Esophagus squamous epithelium (tissue), 5 donors: ENCODE measurements at regions not wholly inside any gene's neighbourhood (a gene's known extent, or its start where the extent isn't known, plus 50 kb on each side); places are given as distances from the start of the nearest gene placed in this dataset.

ENCODE experiments used
- DNase-seq: peaks from one replicate; lab custom pipeline; 2025; lab: John Stamatoyannopoulos, UW
- H3K27ac ChIP-seq, 4 donors: fragments of 200-600 bp; sonication (generic); one replicate each; pipeline ENCODE4 v1.5.1; 2016 to 2019; ENCODE audit warnings: mild to moderate bottlenecking in 1 of 4
- H3K27me3 ChIP-seq, 4 donors: fragments of 200-600 bp; sonication (generic); 1 replicate in 3 of 4; 2 replicates in 1 of 4; pipeline versions ENCODE4 v1.5.1 to v1.6.0; 2017 to 2021; ENCODE audit warnings: antibody characterized with exemption in 1 of 4
- H3K36me3 ChIP-seq, 3 donors: fragments of 200-600 bp; sonication (generic); one replicate each; pipeline ENCODE4 v1.5.1; 2016 to 2019
- H3K4me1 ChIP-seq, 3 donors: fragments of 200-600 bp; sonication (generic); one replicate each; pipeline ENCODE4 v1.5.1; 2017 to 2019
- H3K4me3 ChIP-seq, 4 donors: fragments of 200-600 bp; sonication (generic); 1 replicate in 3 of 4; 2 replicates in 1 of 4; pipeline ENCODE4 v1.5.1; 2016 to 2019; ENCODE audit warnings: mild to moderate bottlenecking in 2 of 4, moderate library complexity in 1 of 4
- H3K9me3 ChIP-seq, 3 donors: fragments of 200-600 bp; sonication (generic); one replicate each; pipeline ENCODE4 v1.5.1; 2016 to 2019
- CTCF ChIP-seq, 6 experiments: fragments of 450-650 bp in 4 of 6; fragments of 200-600 bp in 2 of 6; sonication (generic) in 2 of 6; IDR thresholded peaks; one replicate each; pipeline ENCODE4 v1.5.1; 2016 to 2019; ENCODE audit warnings: antibody characterized with exemption in 6 of 6, mild to moderate bottlenecking in 4 of 6, moderate library complexity in 4 of 6
- POLR2A ChIP-seq, 4 donors: fragments of 450-650 bp; IDR thresholded peaks; one replicate each; pipeline ENCODE4 v1.6.1; 2017; ENCODE audit warnings: antibody characterized with exemption in 4 of 4, mild to moderate bottlenecking in 4 of 4, moderate library complexity in 3 of 4
- WGBS, 2 donors: methylation state at CpG; one replicate each; pipeline ENCODE4 v1.1.5; 2018; 5-methylcytosine and 5-hydroxymethylcytosine counted together
- intact Hi-C: fragments of 100-400 bp; cut with DNase I; formaldehyde crosslinking; loops from one replicate; pipeline ENCODE4 v1.15.0; 2022
- donor health status: DM: yes; HTN: yes; CAD: no.

GRCh38 chr2:194314042-194314441 is 1343.0 kb upstream of the SLC39A10 start:
- H3K36me3 ChIP-seq, result no peaks in the 10 kb centered on the region
- no peak overlapping the region for H3K4me3 ChIP-seq
- H3K27ac ChIP-seq, result no peak overlapping the region
- 86 to 89% methylated on average over 3 of the region's 3 CpGs for WGBS, 2 donors
- intact Hi-C loops, result no loop called here
- no peaks in the 10 kb centered on the region for H3K27me3 ChIP-seq
- H3K4me1 ChIP-seq, result no peaks in the 10 kb centered on the region
- H3K9me3 ChIP-seq, result no peaks in the 10 kb centered on the region
- TF ChIP-seq CTCF (IDR thresholded peaks at IDR 0.05) (no peak), POLR2A (IDR thresholded peaks at IDR 0.05) (no peak)
- no peak for DNase-seq

- Histone ChIP-seq H3K27me3 (no peaks in the 10 kb centered on the region), H3K9me3 (no peaks in the 10 kb centered on the region), H3K36me3 (no peaks in the 10 kb centered on the region), H3K4me3 (no peak overlapping the region), H3K27ac (no peak overlapping the region), H3K4me1 (no peaks in the 10 kb centered on the region)
- intact Hi-C loops, result no loop called here
- DNase-seq, result no peak
- TF ChIP-seq POLR2A (IDR thresholded peaks at IDR 0.05), result no peak
- TF ChIP-seq CTCF (IDR thresholded peaks at IDR 0.05), result no peak
Measured at GRCh38 chr2:194304191-194304590, 1352.8 kb upstream of the SLC39A10 start.

GRCh38 chr2:194301946-194302345 is 1355.1 kb upstream of the SLC39A10 start:
- intact Hi-C loops, result no loop called here
- TF ChIP-seq POLR2A (IDR thresholded peaks at IDR 0.05), result no peak
- TF ChIP-seq CTCF (IDR thresholded peaks at IDR 0.05), result no peak
- no peak overlapping the region for H3K27ac ChIP-seq
- no peaks in the 10 kb centered on the region for H3K36me3 ChIP-seq
- H3K4me1 ChIP-seq, result no peaks in the 10 kb centered on the region
- no peaks in the 10 kb centered on the region for H3K9me3 ChIP-seq
- no peak overlapping the region for H3K4me3 ChIP-seq
- H3K27me3 ChIP-seq, result no peaks in the 10 kb centered on the region
- no peak for DNase-seq

GRCh38 chr2:194294156-194294555 is 1362.9 kb upstream of the SLC39A10 start:
- no peaks in the 10 kb centered on the region for H3K9me3 ChIP-seq
- DNase-seq, result no peak
- TF ChIP-seq CTCF (IDR thresholded peaks at IDR 0.05) (no peak), POLR2A (IDR thresholded peaks at IDR 0.05) (no peak)
- H3K4me3 ChIP-seq, result no peak overlapping the region
- intact Hi-C loops, result no loop called here
- no peak overlapping the region for H3K27ac ChIP-seq
- 77 to 83% methylated on average over 1 of the region's 1 CpG for whole genome bisulfite sequencing, 2 donors
- no peaks in the 10 kb centered on the region for H3K27me3 ChIP-seq
- no peaks in the 10 kb centered on the region for H3K4me1 ChIP-seq
- no peaks in the 10 kb centered on the region for H3K36me3 ChIP-seq

GRCh38 chr2:194291104-194291503 is 1365.9 kb upstream of the SLC39A10 start:
- Histone ChIP-seq H3K36me3 (no peaks in the 10 kb centered on the region), H3K27me3 (no peaks in the 10 kb centered on the region), H3K4me3 (no peak overlapping the region), H3K4me1 (no peaks in the 10 kb centered on the region), H3K27ac (no peak overlapping the region), H3K9me3 (no peaks in the 10 kb centered on the region)
- DNase-seq, result no peak
- TF ChIP-seq POLR2A (IDR thresholded peaks at IDR 0.05) (no peak), CTCF (IDR thresholded peaks at IDR 0.05) (no peak)
- WGBS, 2 donors, result 77 to 80% methylated on average over 4 of the region's 4 CpGs
- intact Hi-C loops, result no loop called here
